ENCODE measurements at regions not wholly inside any gene's neighbourhood (a gene's known extent, or its start where the extent isn't known, plus 50 kb on each side); places are given as distances from the start of the nearest gene placed in this dataset.

DNA sequence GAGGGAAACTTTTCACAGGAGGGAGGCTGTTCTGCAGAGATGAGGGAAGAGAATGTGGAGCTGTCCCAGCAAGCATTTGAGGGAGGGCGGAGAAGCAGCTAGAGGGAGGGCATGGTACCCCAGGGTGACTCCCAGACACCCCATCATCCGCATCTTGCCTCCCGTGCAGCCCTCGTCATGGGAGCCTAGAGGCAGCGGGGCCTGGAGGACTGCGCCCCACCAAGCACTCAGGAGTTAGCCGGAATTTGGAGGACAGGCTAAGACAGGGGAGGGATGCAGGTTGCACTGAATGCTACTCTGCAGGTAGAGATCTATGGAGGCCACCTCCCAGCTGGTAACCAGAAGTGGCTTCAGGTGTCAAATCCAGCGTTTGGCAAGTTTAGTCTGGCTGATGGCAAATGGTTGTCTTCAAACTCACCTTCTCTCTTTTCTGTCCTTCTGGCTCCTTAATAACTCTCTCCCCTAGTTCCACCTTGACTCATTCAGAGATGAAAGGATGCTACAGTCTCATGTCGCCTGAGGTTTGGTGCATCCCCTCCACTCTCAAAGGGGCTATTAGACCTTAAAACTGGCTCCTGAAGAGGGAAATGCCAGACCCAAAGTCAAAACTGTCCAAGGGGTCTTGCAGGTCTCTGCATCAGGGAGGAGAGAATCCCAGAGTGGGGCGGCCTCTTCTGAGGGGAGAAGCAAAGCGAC lies 155.9 kb upstream of the TLE3 start:
- no peak for TF ChIP-seq POLR2A (IDR thresholded peaks at IDR 0.05; ENCODE audit: low read depth, low read length)
- no peak for TF ChIP-seq POU2F2 (IDR thresholded peaks at IDR 0.05; ENCODE audit: low read depth, low read length)
- TF ChIP-seq POLR2AphosphoS5 (IDR thresholded peaks at IDR 0.05; ENCODE audit: low read depth, low read length), result no peak

Measured in GM12891 (cell line).